Liver (tissue), 8 donors: ENCODE measurements at regions not wholly inside any gene's neighbourhood (a gene's known extent, or its start where the extent isn't known, plus 50 kb on each side); places are given as distances from the start of the nearest gene placed in this dataset.

Experiments
- DNase-seq: peaks from one replicate; pipeline ENCODE4 v3.0.0-alpha.2; 2017; ENCODE audit warnings: low spot score
- H3K27ac ChIP-seq, 2 donors: one replicate each; pipeline ENCODE4 v1.7.0; 2013; ENCODE audit warnings: inconsistent platforms in 2 of 2, low read length in 2 of 2, control low read depth in 1 of 2, low read depth in 1 of 2, mild to moderate bottlenecking in 1 of 2
- H3K27me3 ChIP-seq, 4 donors: one replicate each; pipeline versions ENCODE4 v1.6.1 to v1.7.0; 2013; ENCODE audit warnings: low read length in 3 of 4, inconsistent platforms in 1 of 4, mild to moderate bottlenecking in 1 of 4, moderate library complexity in 1 of 4; ENCODE audit not compliant: control insufficient read depth in 4 of 4, insufficient read depth in 4 of 4
- H3K36me3 ChIP-seq, 4 donors: one replicate each; pipeline versions ENCODE4 v1.6.1 to v1.7.0; 2013; ENCODE audit warnings: low read length in 3 of 4, mild to moderate bottlenecking in 3 of 4, low read depth in 1 of 4, moderate library complexity in 1 of 4; ENCODE audit not compliant: control insufficient read depth in 4 of 4, insufficient read depth in 3 of 4
- H3K4me1 ChIP-seq, 4 donors: one replicate each; pipeline versions ENCODE4 v1.6.1 to v1.7.0; 2013; ENCODE audit warnings: low read length in 3 of 4, mild to moderate bottlenecking in 3 of 4, moderate library complexity in 1 of 4; ENCODE audit not compliant: control insufficient read depth in 4 of 4, insufficient read depth in 4 of 4
- H3K4me3 ChIP-seq, 3 donors: one replicate each; pipeline versions ENCODE4 v1.6.1 to v1.7.0; 2013; ENCODE audit warnings: low read length in 3 of 3, control low read depth in 1 of 3, low read depth in 1 of 3, mild to moderate bottlenecking in 1 of 3
- H3K9ac ChIP-seq, 2 donors: one replicate each; pipeline ENCODE4 v1.7.0; 2013; ENCODE audit warnings: low read length in 2 of 2, mild to moderate bottlenecking in 2 of 2, moderate library complexity in 2 of 2, control low read depth in 1 of 2, low read depth in 1 of 2
- H3K9me3 ChIP-seq, 4 donors: one replicate each; pipeline versions ENCODE4 v1.6.1 to v1.7.0; 2013; ENCODE audit warnings: low read length in 3 of 4; ENCODE audit not compliant: control insufficient read depth in 4 of 4
- ATF3 ChIP-seq: IDR thresholded peaks from 2 replicates; pipeline ENCODE4 v1.6.1; 2016; ENCODE audit warnings: antibody characterized with exemption
- CTCF ChIP-seq: fragments of 150-350 bp; IDR thresholded peaks from 2 replicates; pipeline ENCODE4 v1.5.1; 2017; ENCODE audit warnings: improper control_type of control experiment, low read depth, low read length; ENCODE audit not compliant: missing input control
- EGR1 ChIP-seq, 2 donors: IDR thresholded peaks; 2 replicates each; pipeline ENCODE4 v1.6.1; 2016 to 2018; ENCODE audit warnings: antibody characterized with exemption in 2 of 2, low read depth in 2 of 2
- FOXA2 ChIP-seq: IDR thresholded peaks from 2 replicates; pipeline ENCODE4 v1.6.1; 2016; ENCODE audit warnings: antibody characterized with exemption
- GABPA ChIP-seq, 2 donors: IDR thresholded peaks in 1 of 2; conservative IDR thresholded peaks in 1 of 2; 2 replicates each; pipeline ENCODE4 v1.6.1; 2016; ENCODE audit warnings: antibody characterized with exemption in 2 of 2, mild to moderate bottlenecking in 1 of 2, moderate library complexity in 1 of 2
- HNF4A ChIP-seq, 2 donors: conservative IDR thresholded peaks; 2 replicates each; pipeline ENCODE4 v1.6.1; 2016; ENCODE audit warnings: antibody characterized with exemption in 2 of 2, mild to moderate bottlenecking in 2 of 2
- HNF4G ChIP-seq: IDR thresholded peaks from 2 replicates; pipeline ENCODE4 v1.6.1; 2016; ENCODE audit warnings: antibody characterized with exemption
- JUND ChIP-seq, 2 donors: IDR thresholded peaks; 2 replicates each; pipeline ENCODE4 v1.6.1; 2016; ENCODE audit warnings: antibody characterized with exemption in 2 of 2
- MAX ChIP-seq: IDR thresholded peaks from 2 replicates; pipeline ENCODE4 v1.6.1; 2016; ENCODE audit warnings: antibody characterized with exemption
- NR2F2 ChIP-seq: IDR thresholded peaks from 2 replicates; pipeline ENCODE4 v1.6.1; 2016; ENCODE audit warnings: antibody characterized with exemption
- RAD21 ChIP-seq, 2 donors: IDR thresholded peaks; 2 replicates each; pipeline ENCODE4 v1.6.1; 2016; ENCODE audit warnings: antibody characterized with exemption in 2 of 2, mild to moderate bottlenecking in 2 of 2
- REST ChIP-seq: IDR thresholded peaks from 2 replicates; pipeline ENCODE4 v1.6.1; 2016; ENCODE audit warnings: antibody characterized with exemption, mild to moderate bottlenecking
- RXRA ChIP-seq, 2 donors: IDR thresholded peaks; 2 replicates each; pipeline ENCODE4 v1.6.1; 2017 to 2018; ENCODE audit warnings: antibody characterized with exemption in 2 of 2, mild to moderate bottlenecking in 1 of 2
- SP1 ChIP-seq: IDR thresholded peaks from 2 replicates; pipeline ENCODE4 v1.6.1; 2018; ENCODE audit warnings: antibody characterized with exemption, mild to moderate bottlenecking
- TAF1 ChIP-seq: conservative IDR thresholded peaks from 2 replicates; pipeline ENCODE4 v1.6.1; 2016; ENCODE audit warnings: antibody characterized with exemption, mild to moderate bottlenecking
- YY1 ChIP-seq: IDR thresholded peaks from 2 replicates; pipeline ENCODE4 v1.6.1; 2016; ENCODE audit warnings: antibody characterized with exemption, mild to moderate bottlenecking
- ZBTB33 ChIP-seq: IDR thresholded peaks from 2 replicates; pipeline ENCODE4 v1.6.1; 2016; ENCODE audit warnings: antibody characterized with exemption
- WGBS: extraction: QIAGEN DNeasy Blood & Tissue Kit; methylation state at CpG from one replicate; pipeline ENCODE4 v1.1.7; 2013; 5-methylcytosine and 5-hydroxymethylcytosine counted together
- donor health status: healthy.
- donor health status: healthy.
- donor health status: healthy.
- donor health status: healthy.
- donor health status: healthy.

- H3K9me3 ChIP-seq, result no peaks in the 10 kb centered on the region
- TF ChIP-seq TAF1, result no peak
- no peak for TF ChIP-seq FOXA2
- no peak for TF ChIP-seq NR2F2
- TF ChIP-seq REST, result no peak
- no peak for TF ChIP-seq MAX
- no peak for TF ChIP-seq CTCF
- 87% methylated on average over 3 of the region's 3 CpGs for WGBS
Measured at GRCh38 chr4:138341739-138342415, 99.7 kb upstream of the SLC7A11 start.

GRCh38 chr4:138338840-138339239, 96.7 kb upstream of the SLC7A11 start:
- H3K9ac ChIP-seq, result no peak overlapping the region
- no peak overlapping the region for H3K27ac ChIP-seq
- no peaks in the 10 kb centered on the region for H3K9me3 ChIP-seq
- no peaks in the 10 kb centered on the region for H3K36me3 ChIP-seq
- no peak for DNase-seq
- H3K27me3 ChIP-seq, result peaks cover 0 to 2% (median 0%) of the 10 kb centered on the region in 4 donors
- WGBS, result 92% methylated on average over 2 of the region's 2 CpGs
- peaks cover 0 to 9% (median 7%) of the 10 kb centered on the region in 4 donors for H3K4me1 ChIP-seq
- H3K4me3 ChIP-seq, result no peak overlapping the region
- TF ChIP-seq MAX (no peak), RXRA (IDR thresholded peaks at IDR 0.05) (no peak), NR2F2 (no peak), HNF4G (no peak), TAF1 (no peak), CTCF (no peak), HNF4A (conservative IDR thresholded peaks at IDR 0.05) (no peak), EGR1 (IDR thresholded peaks at IDR 0.05; ENCODE audit: low read depth in 2 of 2) (no peak), SP1 (no peak), FOXA2 (no peak), REST (no peak), ZBTB33 (no peak), JUND (IDR thresholded peaks at IDR 0.05) (no peak), YY1 (no peak), RAD21 (IDR thresholded peaks at IDR 0.05) (no peak), GABPA (IDR thresholded peaks at IDR 0.05 in 1 of 2, conservative IDR thresholded peaks at IDR 0.05 in 1 of 2) (no peak), ATF3 (no peak)

More at GRCh38 chr4:138341739-138342415, 99.7 kb upstream of the SLC7A11 start:
- Histone ChIP-seq H3K4me3 (no peak overlapping the region), H3K9ac (no peak overlapping the region), H3K4me1 (no peaks in the 10 kb centered on the region), H3K27ac (no peak overlapping the region), H3K36me3 (no peaks in the 10 kb centered on the region), H3K27me3 (peaks cover 0 to 2% (median 0%) of the 10 kb centered on the region in 4 donors)
- DNase-seq, result no peak
